ENCODE measurements at regions not wholly inside any gene's neighbourhood (a gene's known extent, or its start where the extent isn't known, plus 50 kb on each side); places are given as distances from the start of the nearest gene placed in this dataset.

- no peak overlapping the region for H3K4me2 ChIP-seq (ENCODE audit: insufficient read depth, insufficient read length, low read length)
- no peak overlapping the region for H4K8ac ChIP-seq (replicated peaks; ENCODE audit: insufficient read length, low read depth, low read length)
- no peak overlapping the region for H3K14ac ChIP-seq (ENCODE audit: insufficient read depth, low read length)
- H3K9me3 ChIP-seq (ENCODE audit: control insufficient read depth, low read depth, low read length): peaks cover 15% of the 10 kb centered on the region
- H3K23me2 ChIP-seq (ENCODE audit: insufficient read length, low read depth, low read length, poor library complexity, severe bottlenecking): no peaks in the 10 kb centered on the region
- no peak overlapping the region for H2AFZ ChIP-seq (ENCODE audit: low read length)
- TF ChIP-seq CTCF (conservative IDR thresholded peaks at IDR 0.05): no peak
- no peak overlapping the region for H3K9ac ChIP-seq (ENCODE audit: extremely low read depth, insufficient read length, low read length)
- DNase-seq: no peak
- Mint-ChIP-seq H3K27ac (0 out of 7 replicates have a peak overlapping the region, but pooled peaks of 1 of the 3 experiments have one; percentile 15), H3K36me3 (ENCODE audit: insufficient read depth in 1 of 3, low read depth in 3 of 3) (peaks cover 0 to 6% (median 3%) of the 10 kb centered on the region in 3 experiments; a peak in 3 of 7 replicates), H3K9me3 (peaks cover 51 to 66% of the 10 kb centered on the region in 2 experiments), H3K27me3 (ENCODE audit: low read depth) (no peaks in the 10 kb centered on the region), H3K4me3 (peak overlapping the region in 1 of 2 experiments; percentile 26; a peak in 1 of 5 replicates), H3K4me1 (peaks cover 4 to 5% of the 10 kb centered on the region in 2 experiments)
- no peak overlapping the region for H2AK5ac ChIP-seq (ENCODE audit: insufficient read length, low read length)
- no peaks in the 10 kb centered on the region for H4K20me1 ChIP-seq (ENCODE audit: control insufficient read depth, insufficient read depth, insufficient read length)
- no peaks in the 10 kb centered on the region for H3K79me2 ChIP-seq (ENCODE audit: insufficient read depth, low read length)
- H3K27ac ChIP-seq (ENCODE audit: insufficient read length, low read depth, low read length): no peak overlapping the region
- no peak overlapping the region for H4K5ac ChIP-seq (ENCODE audit: insufficient read length, low read depth, low read length)
- H2BK20ac ChIP-seq (ENCODE audit: low read depth, low read length, poor library complexity, severe bottlenecking): no peak overlapping the region
- no peak overlapping the region for H3K23ac ChIP-seq (ENCODE audit: insufficient read length, low read depth, low read length)
- H3K18ac ChIP-seq (ENCODE audit: insufficient read length, low read depth, low read length): no peak overlapping the region
- no peak overlapping the region for H2BK15ac ChIP-seq (ENCODE audit: low read depth, low read length)
- no CpG with 5 or more reads among the region's 6 CpGs for WGBS (ENCODE audit: extremely low coverage, insufficient read length, low lambda C conversion rate)
- H3T11ph ChIP-seq (ENCODE audit: low read length): no peak overlapping the region
- no peaks in the 10 kb centered on the region for H3K4me1 ChIP-seq (ENCODE audit: insufficient read depth, low read length)
- no peak overlapping the region for H2BK120ac ChIP-seq (ENCODE audit: low read depth, low read length, poor library complexity, severe bottlenecking)
- no peak overlapping the region for H2BK5ac ChIP-seq (ENCODE audit: insufficient read length, low read length)
- H3K27me3 ChIP-seq (ENCODE audit: insufficient read depth, low read length): no peaks in the 10 kb centered on the region
- no peak overlapping the region for H3K56ac ChIP-seq (ENCODE audit: insufficient read length, low read depth, low read length)
- H4K91ac ChIP-seq (ENCODE audit: insufficient read length, low read depth, low read length): no peak overlapping the region
- no peaks in the 10 kb centered on the region for H3K79me1 ChIP-seq (ENCODE audit: insufficient read depth, low read depth, low read length, poor library complexity, severe bottlenecking)
- H3K4ac ChIP-seq (ENCODE audit: low read depth, low read length): no peak overlapping the region
- H2BK12ac ChIP-seq (ENCODE audit: insufficient read length, low read depth, low read length): no peak overlapping the region
Observed at GRCh38 chrX:55142919-55143310, 54.1 kb downstream of the PAGE2 start.
